Right lobe of liver (tissue), 6 donors: ENCODE measurements at regions not wholly inside any gene's neighbourhood (a gene's known extent, or its start where the extent isn't known, plus 50 kb on each side); places are given as distances from the start of the nearest gene placed in this dataset.

ENCODE experiments used
- ATAC-seq, 4 donors: fragments of 200-7000 bp; cut with Tn5 transposase; one replicate each; pipeline ENCODE4 v1.9.1; 2020; ENCODE audit warnings: mild to moderate bottlenecking in 4 of 4, moderate library complexity in 4 of 4
- DNase-seq, 3 donors: peaks; one replicate each; pipeline ENCODE4 v3.0.0-alpha.2; 2020
- H3K27ac ChIP-seq, 3 donors: fragments of 200-600 bp; one replicate each; pipeline ENCODE4 v1.8.0; 2022
- H3K27me3 ChIP-seq, 2 donors: fragments of 200-600 bp; one replicate each; pipeline ENCODE4 v1.8.0; 2022
- H3K36me3 ChIP-seq, 4 donors: fragments of 200-600 bp; sonication (generic) in 1 of 4; one replicate each; pipeline versions ENCODE4 v1.5.1 to v1.8.0; 2017 to 2022; ENCODE audit warnings: control low read depth in 1 of 4
- H3K4me1 ChIP-seq, 4 donors: fragments of 200-600 bp; sonication (generic) in 1 of 4; one replicate each; pipeline versions ENCODE4 v1.5.1 to v1.8.0; 2017 to 2022; ENCODE audit warnings: control low read depth in 1 of 4
- H3K4me3 ChIP-seq, 3 donors: fragments of 200-600 bp; one replicate each; pipeline ENCODE4 v1.8.0; 2022
- H3K9me3 ChIP-seq, 4 donors: fragments of 200-600 bp; sonication (generic) in 1 of 4; one replicate each; pipeline versions ENCODE4 v1.5.1 to v1.8.0; 2017 to 2022; ENCODE audit warnings: control low read depth in 1 of 4
- CTCF ChIP-seq, 4 donors: fragments of 200-600 bp in 3 of 4; fragments of 450-650 bp in 1 of 4; IDR thresholded peaks; one replicate each; pipeline versions ENCODE4 v1.5.1 to v1.8.0; 2016 to 2022; ENCODE audit warnings: antibody characterized with exemption in 4 of 4, mild to moderate bottlenecking in 2 of 4
- POLR2A ChIP-seq: fragments of 450-650 bp; IDR thresholded peaks from one replicate; pipeline ENCODE4 v1.6.1; 2017; ENCODE audit warnings: antibody characterized with exemption, mild to moderate bottlenecking
- WGBS: methylation state at CpG from one replicate; pipeline ENCODE4 v1.1.6; 2018; ENCODE audit warnings: low coverage, low lambda C conversion rate; ENCODE audit not compliant: insufficient coverage; ENCODE audit errors: missing lambda C conversion rate; 5-methylcytosine and 5-hydroxymethylcytosine counted together
- intact Hi-C, 2 donors: fragments of 100-400 bp; cut with DNase I; formaldehyde crosslinking; loops; one replicate each; pipeline versions ENCODE4 v1.11.2 to v1.14.1; 2022
- donor health status: DM: no; HTN: yes; CAD: no.
- donor health status: DM: no; HTN: no; CAD: no.
- donor health status: DM: no; HTN: no; CAD: no.
- donor health status: DM: no; HTN: yes; CAD: no.
- donor health status: DM: no; HTN: yes; CAD: no.

GRCh38 chr9:89923174-89923573, 318.4 kb downstream of the GADD45G start:
- no peak overlapping the region for H3K27ac ChIP-seq
- TF ChIP-seq POLR2A (no peak), CTCF (IDR thresholded peaks at IDR 0.05) (no peak)
- WGBS: 68% methylated on average over 7 of the region's 7 CpGs
- no peaks in the 10 kb centered on the region for H3K36me3 ChIP-seq
- no peak overlapping the region for H3K4me3 ChIP-seq
- intact Hi-C loops: loop anchor here (10.0 kb wide), 2 partner anchors 172 to 328 kb away; no protein-coding TSS in a partner anchor
- H3K4me1 ChIP-seq: peaks cover 0 to 32% (median 8%) of the 10 kb centered on the region in 4 donors
- H3K27me3 ChIP-seq: no peaks in the 10 kb centered on the region
- H3K9me3 ChIP-seq: no peaks in the 10 kb centered on the region
- DNase-seq (no peak), ATAC-seq (no peak)

GRCh38 chr9:89923961-89924504, 319.2 kb downstream of the GADD45G start:
- H3K27ac ChIP-seq: peak overlapping the region in 2 of 3 donors; percentile 4 to 66
- DNase-seq (peak; percentile 76 to 85 (median 80)), ATAC-seq (peak; percentile 68 to 87 (median 78))
- intact Hi-C loops: loop anchor here (10.0 kb wide), 2 partner anchors 171 to 329 kb away; no protein-coding TSS in a partner anchor
- H3K27me3 ChIP-seq: no peaks in the 10 kb centered on the region
- H3K9me3 ChIP-seq: no peaks in the 10 kb centered on the region
- H3K4me1 ChIP-seq: peaks cover 0 to 32% (median 8%) of the 10 kb centered on the region in 4 donors
- TF ChIP-seq POLR2A (no peak), CTCF (IDR thresholded peaks at IDR 0.05) (peak; percentile 16 to 41 (median 26))
- 13% methylated on average over 12 of the region's 12 CpGs for WGBS
- no peaks in the 10 kb centered on the region for H3K36me3 ChIP-seq
- H3K4me3 ChIP-seq: no peak overlapping the region

GRCh38 chr9:89924611-89925010, 319.8 kb downstream of the GADD45G start:
- DNase-seq (no peak), ATAC-seq (peak in 1 of 4 donors; percentile 4)
- Histone ChIP-seq H3K4me1 (peaks cover 0 to 32% (median 8%) of the 10 kb centered on the region in 4 donors), H3K9me3 (no peaks in the 10 kb centered on the region), H3K27me3 (no peaks in the 10 kb centered on the region), H3K27ac (peak overlapping the region in 2 of 3 donors; percentile 4 to 66), H3K36me3 (no peaks in the 10 kb centered on the region), H3K4me3 (no peak overlapping the region)
- whole genome bisulfite sequencing: 83% methylated on average over 1 of the region's 2 CpGs
- no peak for TF ChIP-seq POLR2A
- TF ChIP-seq CTCF (IDR thresholded peaks at IDR 0.05): no peak
- intact Hi-C loops: loop anchor here (10.0 kb wide), 2 partner anchors 170 to 330 kb away; no protein-coding TSS in a partner anchor

- Histone ChIP-seq H3K27ac (no peak overlapping the region), H3K27me3 (no peaks in the 10 kb centered on the region), H3K9me3 (no peaks in the 10 kb centered on the region), H3K4me1 (peaks cover 0 to 32% (median 8%) of the 10 kb centered on the region in 4 donors), H3K4me3 (no peak overlapping the region), H3K36me3 (no peaks in the 10 kb centered on the region)
- intact Hi-C loops: loop anchor here (10.0 kb wide), 2 partner anchors 169 to 331 kb away; no protein-coding TSS in a partner anchor
- ATAC-seq (no peak), DNase-seq (no peak)
- 25% methylated on average over 5 of the region's 5 CpGs for WGBS
- TF ChIP-seq POLR2A: no peak
- TF ChIP-seq CTCF (IDR thresholded peaks at IDR 0.05): no peak
Observed at GRCh38 chr9:89926167-89926566, 321.4 kb downstream of the GADD45G start.
